ENCODE measurements at regions not wholly inside any gene's neighbourhood (a gene's known extent, or its start where the extent isn't known, plus 50 kb on each side); places are given as distances from the start of the nearest gene placed in this dataset.

DNA sequence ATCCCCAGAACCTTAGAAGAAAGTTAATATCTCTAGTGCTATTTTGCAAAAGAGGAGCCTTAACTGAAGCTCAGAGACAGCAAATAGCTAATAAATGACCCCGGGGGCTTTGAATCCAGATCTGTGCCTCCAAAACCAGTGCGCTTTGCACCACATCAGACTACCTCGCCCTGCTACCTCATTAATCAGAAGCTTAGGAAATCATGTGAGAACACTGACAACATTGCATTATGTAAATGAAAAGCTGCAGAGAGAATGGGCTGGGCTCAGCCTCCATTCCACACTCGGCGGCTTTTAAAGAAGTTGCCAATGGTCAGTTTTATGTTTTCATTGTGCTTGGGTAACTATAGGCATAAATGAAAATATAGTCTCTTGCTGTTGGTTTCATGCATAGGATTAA is 54.0 kb upstream of the STMND1 start:
- Histone ChIP-seq H3K36me3 (ENCODE audit: control insufficient read depth in 1 of 2, insufficient read depth in 2 of 2, low read length in 1 of 2) (no peaks in the 10 kb centered on the region), H3K27ac (ENCODE audit: low read depth in 1 of 2, low read length in 2 of 2) (no peak overlapping the region), H3K4me1 (ENCODE audit: control insufficient read depth in 1 of 2, insufficient read depth in 2 of 2, low read length in 2 of 2) (peaks cover 0 to 4% of the 10 kb centered on the region in 2 donors), H3K9me3 (ENCODE audit: control insufficient read depth, low read length) (no peaks in the 10 kb centered on the region), H3K27me3 (ENCODE audit: control insufficient read depth in 1 of 2, insufficient read depth in 2 of 2, low read length in 1 of 2) (no peaks in the 10 kb centered on the region), H3K4me3 (ENCODE audit: low read length in 2 of 2) (no peak overlapping the region)
- WGBS, 2 donors = 87 to 94% methylated on average over 5 of the region's 5 CpGs
- intact Hi-C loops (cut with DNase I) = no loop called here
- no peak for DNase-seq
- ATAC-seq (ENCODE audit: low FRiP score) = no peak

DNA sequence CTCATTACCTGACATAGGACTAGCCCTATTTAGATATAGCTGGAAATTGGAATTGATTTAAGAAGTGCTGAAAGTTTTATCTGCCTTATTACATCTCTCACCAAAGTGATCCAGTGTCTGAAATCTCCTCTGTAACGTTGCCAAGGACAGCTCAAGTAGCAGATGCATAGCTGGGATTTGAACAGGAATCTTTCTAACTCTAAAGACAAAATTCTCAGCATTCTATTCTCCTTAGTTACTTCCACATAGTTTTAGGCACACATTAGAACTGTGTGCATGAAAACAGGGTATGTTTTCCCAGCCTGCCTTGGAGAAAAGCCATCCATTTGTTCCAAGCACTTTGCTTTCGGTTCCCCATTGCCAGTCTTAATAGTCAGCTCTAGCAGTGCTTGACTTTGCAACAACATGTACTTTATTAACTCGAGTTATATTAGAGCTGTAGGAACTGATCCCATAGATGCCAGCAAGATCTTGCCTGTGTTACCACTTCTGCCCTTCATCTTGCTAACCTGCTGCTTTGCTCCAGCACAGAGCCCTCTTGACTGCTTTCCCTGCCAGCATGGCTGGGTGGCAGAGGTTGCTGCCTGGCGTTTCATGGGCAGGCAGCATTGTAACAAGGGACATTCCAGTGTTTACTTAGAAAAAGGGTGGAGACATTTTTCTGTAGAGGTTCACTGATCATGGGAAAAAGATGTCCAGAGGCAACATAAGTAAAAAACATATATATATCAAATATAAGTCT is 56.1 kb upstream of the STMND1 start:
- WGBS, 2 donors = 12 to 16% methylated on average over 4 of the region's 4 CpGs
- H3K27me3 ChIP-seq (ENCODE audit: control insufficient read depth in 1 of 2, insufficient read depth in 2 of 2, low read length in 1 of 2) = no peaks in the 10 kb centered on the region
- no peak for ATAC-seq (ENCODE audit: low FRiP score)
- DNase-seq = no peak
- H3K27ac ChIP-seq (ENCODE audit: low read depth in 1 of 2, low read length in 2 of 2) = peak overlapping the region in 1 of 2 donors; percentile 64
- H3K9me3 ChIP-seq (ENCODE audit: control insufficient read depth, low read length) = no peaks in the 10 kb centered on the region
- intact Hi-C loops (cut with DNase I) = no loop called here
- peaks cover 0 to 4% of the 10 kb centered on the region in 2 donors for H3K4me1 ChIP-seq (ENCODE audit: control insufficient read depth in 1 of 2, insufficient read depth in 2 of 2, low read length in 2 of 2)
- H3K4me3 ChIP-seq (ENCODE audit: low read length in 2 of 2) = no peak overlapping the region
- no peaks in the 10 kb centered on the region for H3K36me3 ChIP-seq (ENCODE audit: control insufficient read depth in 1 of 2, insufficient read depth in 2 of 2, low read length in 1 of 2)

GRCh38 chr6:17043148-17043522 is 58.7 kb upstream of the STMND1 start:
- Histone ChIP-seq H3K4me1 (ENCODE audit: control insufficient read depth in 1 of 2, insufficient read depth in 2 of 2, low read length in 2 of 2) (no peaks in the 10 kb centered on the region), H3K9me3 (ENCODE audit: control insufficient read depth, low read length) (no peaks in the 10 kb centered on the region), H3K27me3 (ENCODE audit: control insufficient read depth in 1 of 2, insufficient read depth in 2 of 2, low read length in 1 of 2) (no peaks in the 10 kb centered on the region), H3K4me3 (ENCODE audit: low read length in 2 of 2) (no peak overlapping the region), H3K27ac (ENCODE audit: low read depth in 1 of 2, low read length in 2 of 2) (no peak overlapping the region), H3K36me3 (ENCODE audit: control insufficient read depth in 1 of 2, insufficient read depth in 2 of 2, low read length in 1 of 2) (no peaks in the 10 kb centered on the region)
- DNase-seq = no peak
- 65 to 79% methylated on average over 1 of the region's 1 CpG for WGBS, 2 donors
- intact Hi-C loops (cut with DNase I) = no loop called here
- ATAC-seq (ENCODE audit: low FRiP score) = no peak

DNA sequence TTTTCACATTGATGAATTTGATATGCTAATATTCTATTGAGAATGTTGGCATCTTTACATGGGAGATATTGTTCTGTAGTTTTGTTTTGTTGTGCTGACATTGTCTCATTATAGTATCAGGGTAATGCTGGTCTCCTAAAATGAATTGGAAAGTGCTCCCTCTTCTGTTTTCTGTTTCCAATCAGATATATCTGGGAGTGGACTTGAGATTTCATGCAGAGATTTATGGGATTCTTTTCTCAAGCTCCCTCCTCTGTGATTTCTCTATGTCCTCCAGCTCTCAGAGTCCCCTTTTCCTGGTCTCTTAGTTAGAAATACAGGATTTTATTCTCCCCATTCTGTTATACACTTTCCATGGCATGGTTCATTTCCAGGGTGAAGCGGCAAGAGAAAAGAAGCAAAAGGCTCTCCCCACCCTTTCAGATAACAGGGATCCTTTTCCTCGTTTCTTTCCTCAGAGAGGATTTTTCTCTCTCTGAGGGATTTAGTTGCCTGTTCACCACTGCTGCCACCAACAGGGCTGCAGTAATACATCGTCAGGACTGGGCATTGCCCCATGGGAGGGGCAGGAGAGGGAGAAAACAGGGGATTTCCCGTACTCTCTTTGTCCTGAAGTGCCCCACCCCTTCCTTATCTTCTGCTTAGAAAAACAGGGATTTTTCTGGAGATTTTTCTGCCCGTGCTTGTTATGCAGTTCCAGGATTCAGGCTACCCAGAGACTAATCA is 59.3 kb upstream of the STMND1 start:
- Histone ChIP-seq H3K4me1 (ENCODE audit: control insufficient read depth in 1 of 2, insufficient read depth in 2 of 2, low read length in 2 of 2) (no peaks in the 10 kb centered on the region), H3K27me3 (ENCODE audit: control insufficient read depth in 1 of 2, insufficient read depth in 2 of 2, low read length in 1 of 2) (no peaks in the 10 kb centered on the region), H3K36me3 (ENCODE audit: control insufficient read depth in 1 of 2, insufficient read depth in 2 of 2, low read length in 1 of 2) (no peaks in the 10 kb centered on the region), H3K4me3 (ENCODE audit: low read length in 2 of 2) (no peak overlapping the region), H3K27ac (ENCODE audit: low read depth in 1 of 2, low read length in 2 of 2) (no peak overlapping the region), H3K9me3 (ENCODE audit: control insufficient read depth, low read length) (no peaks in the 10 kb centered on the region)
- peak; percentile 70 for ATAC-seq (ENCODE audit: low FRiP score)
- WGBS, 2 donors = 1 to 2% methylated on average over 5 of the region's 5 CpGs
- DNase-seq = peak in 1 of 2 donors; percentile 52
- intact Hi-C loops (cut with DNase I) = no loop called here

DNA sequence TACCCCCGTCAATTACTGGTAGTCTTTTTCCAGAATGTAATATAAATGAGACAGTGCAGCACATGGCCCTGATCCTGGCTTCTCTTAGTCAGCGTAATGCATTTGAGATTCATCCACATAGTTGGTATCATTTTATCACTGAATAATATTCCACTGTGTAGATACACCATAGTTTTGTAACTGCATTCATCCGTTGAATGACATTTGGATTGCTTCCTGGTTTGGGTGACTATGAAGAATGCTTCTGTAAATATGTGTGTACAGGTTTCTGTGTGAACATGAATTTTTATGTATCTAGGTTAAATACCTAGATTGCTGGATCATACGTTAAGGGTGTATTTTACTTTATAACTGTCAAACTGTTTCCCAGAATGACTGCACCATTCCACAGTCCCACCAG is 62.6 kb upstream of the STMND1 start:
- ATAC-seq (ENCODE audit: low FRiP score) (no peak), DNase-seq (no peak)
- no peak overlapping the region for H3K27ac ChIP-seq (ENCODE audit: low read depth in 1 of 2, low read length in 2 of 2)
- intact Hi-C loops (cut with DNase I) = no loop called here
- peaks cover 0 to 1% of the 10 kb centered on the region in 2 donors for H3K4me1 ChIP-seq (ENCODE audit: control insufficient read depth in 1 of 2, insufficient read depth in 2 of 2, low read length in 2 of 2)
- WGBS, 2 donors = 84 to 87% methylated on average over 4 of the region's 4 CpGs
- no peaks in the 10 kb centered on the region for H3K27me3 ChIP-seq (ENCODE audit: control insufficient read depth in 1 of 2, insufficient read depth in 2 of 2, low read length in 1 of 2)
- no peaks in the 10 kb centered on the region for H3K36me3 ChIP-seq (ENCODE audit: control insufficient read depth in 1 of 2, insufficient read depth in 2 of 2, low read length in 1 of 2)
- no peaks in the 10 kb centered on the region for H3K9me3 ChIP-seq (ENCODE audit: control insufficient read depth, low read length)
- H3K4me3 ChIP-seq (ENCODE audit: low read length in 2 of 2) = no peak overlapping the region

- ATAC-seq (ENCODE audit: low FRiP score) (no peak), DNase-seq (no peak)
- intact Hi-C loops (cut with DNase I) = no loop called here
Observed at GRCh38 chr6:17038316-17038715, 63.5 kb upstream of the STMND1 start.

DNA sequence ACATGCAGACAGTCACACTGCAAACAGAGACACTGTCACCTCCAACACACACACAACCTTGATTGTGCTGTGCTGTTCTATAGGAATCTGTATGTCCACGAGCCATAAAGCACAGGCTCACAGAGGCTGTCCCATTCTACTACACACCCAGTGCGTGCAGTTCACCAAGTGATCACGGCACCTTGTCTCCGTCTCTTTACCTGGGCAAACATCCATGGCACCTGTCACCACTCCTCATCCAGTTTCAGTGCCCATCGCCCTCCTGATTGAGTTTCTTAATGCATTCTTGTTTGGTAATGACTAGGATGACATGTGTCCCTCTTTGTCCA is 65.8 kb upstream of the STMND1 start:
- H3K36me3 ChIP-seq (ENCODE audit: control insufficient read depth in 1 of 2, insufficient read depth in 2 of 2, low read length in 1 of 2) = no peaks in the 10 kb centered on the region
- intact Hi-C loops (cut with DNase I) = no loop called here
- H3K27ac ChIP-seq (ENCODE audit: low read depth in 1 of 2, low read length in 2 of 2) = no peak overlapping the region
- H3K27me3 ChIP-seq (ENCODE audit: control insufficient read depth in 1 of 2, insufficient read depth in 2 of 2, low read length in 1 of 2) = no peaks in the 10 kb centered on the region
- DNase-seq (no peak), ATAC-seq (ENCODE audit: low FRiP score) (no peak)
- H3K9me3 ChIP-seq (ENCODE audit: control insufficient read depth, low read length) = no peaks in the 10 kb centered on the region
- no peak overlapping the region for H3K4me3 ChIP-seq (ENCODE audit: low read length in 2 of 2)
- H3K4me1 ChIP-seq (ENCODE audit: control insufficient read depth in 1 of 2, insufficient read depth in 2 of 2, low read length in 2 of 2) = peaks cover 0 to 1% of the 10 kb centered on the region in 2 donors
- 82 to 83% methylated on average over 5 of the region's 5 CpGs for WGBS, 2 donors

More at GRCh38 chr6:17038316-17038715, 63.5 kb upstream of the STMND1 start:
- Histone ChIP-seq H3K27me3 (ENCODE audit: control insufficient read depth in 1 of 2, insufficient read depth in 2 of 2, low read length in 1 of 2) (no peaks in the 10 kb centered on the region), H3K4me1 (ENCODE audit: control insufficient read depth in 1 of 2, insufficient read depth in 2 of 2, low read length in 2 of 2) (peaks cover 0 to 1% of the 10 kb centered on the region in 2 donors), H3K36me3 (ENCODE audit: control insufficient read depth in 1 of 2, insufficient read depth in 2 of 2, low read length in 1 of 2) (no peaks in the 10 kb centered on the region), H3K4me3 (ENCODE audit: low read length in 2 of 2) (no peak overlapping the region), H3K27ac (ENCODE audit: low read depth in 1 of 2, low read length in 2 of 2) (no peak overlapping the region), H3K9me3 (ENCODE audit: control insufficient read depth, low read length) (no peaks in the 10 kb centered on the region)
- WGBS, 2 donors = 90 to 97% methylated on average over 2 of the region's 2 CpGs

GRCh38 chr6:17035257-17036064 is 66.4 kb upstream of the STMND1 start:
- Histone ChIP-seq H3K4me3 (ENCODE audit: low read length in 2 of 2) (no peak overlapping the region), H3K36me3 (ENCODE audit: control insufficient read depth in 1 of 2, insufficient read depth in 2 of 2, low read length in 1 of 2) (no peaks in the 10 kb centered on the region), H3K27ac (ENCODE audit: low read depth in 1 of 2, low read length in 2 of 2) (no peak overlapping the region), H3K9me3 (ENCODE audit: control insufficient read depth, low read length) (no peaks in the 10 kb centered on the region), H3K4me1 (ENCODE audit: control insufficient read depth in 1 of 2, insufficient read depth in 2 of 2, low read length in 2 of 2) (peaks cover 0 to 1% of the 10 kb centered on the region in 2 donors), H3K27me3 (ENCODE audit: control insufficient read depth in 1 of 2, insufficient read depth in 2 of 2, low read length in 1 of 2) (no peaks in the 10 kb centered on the region)
- no peak for DNase-seq
- intact Hi-C loops (cut with DNase I) = no loop called here
- WGBS, 2 donors = 51 to 54% methylated on average over 8 of the region's 8 CpGs
- no peak for ATAC-seq (ENCODE audit: low FRiP score)
